SK-N-SH treated with all-trans-retinoic acid at 6 μM for 48 hours (cell line): ENCODE measurements at regions not wholly inside any gene's neighbourhood (a gene's known extent, or its start where the extent isn't known, plus 50 kb on each side); places are given as distances from the start of the nearest gene placed in this dataset.

ENCODE experiments used
- ATAC-seq: fragments of 200-7000 bp; cut with Tn5 transposase; 3 replicates; pipeline ENCODE4 v1.9.1; 2020; ENCODE audit warnings: mild to moderate bottlenecking, moderate library complexity
- ARNTL ChIP-seq: fragments of 450-650 bp; formaldehyde crosslinking; IDR thresholded peaks from 2 replicates; pipeline ENCODE4 v1.5.0; 2020; ENCODE audit warnings: low read depth, mild to moderate bottlenecking, moderate library complexity, borderline replicate concordance
- BACH2 ChIP-seq: fragments of 250-450 bp; sonication (Bioruptor Pico); IDR thresholded peaks from 2 replicates; pipeline ENCODE4 v1.9.0; 2021; ENCODE audit warnings: mild to moderate bottlenecking, borderline replicate concordance
- CSDC2 ChIP-seq: fragments of 250-450 bp; sonication (Bioruptor Pico); IDR thresholded peaks from 2 replicates; pipeline ENCODE4 v1.5.0; 2020; ENCODE audit warnings: mild to moderate bottlenecking, moderate library complexity
- ESRRG ChIP-seq: fragments of 250-450 bp; sonication (Bioruptor Pico); IDR thresholded peaks from 2 replicates; pipeline ENCODE4 v1.6.1; 2021; ENCODE audit warnings: mild to moderate bottlenecking
- GLIS3 ChIP-seq: fragments of 250-450 bp; sonication (Bioruptor Pico); IDR thresholded peaks from 2 replicates; pipeline ENCODE4 v1.5.0; 2020; ENCODE audit warnings: mild to moderate bottlenecking, moderate library complexity
- ISL1 ChIP-seq: fragments of 250-450 bp; sonication (Bioruptor Pico); IDR thresholded peaks from 2 replicates; pipeline ENCODE4 v2.1.2; 2022; ENCODE audit warnings: mild to moderate bottlenecking, moderate library complexity
- OSR1 ChIP-seq: fragments of 250-450 bp; sonication (Bioruptor Pico); IDR thresholded peaks from 2 replicates; pipeline ENCODE4 v1.8.0; 2022; ENCODE audit warnings: moderate library complexity, mild to moderate bottlenecking, inconsistent platforms
- PPARA ChIP-seq: fragments of 250-450 bp; sonication (Bioruptor Pico); IDR thresholded peaks from 2 replicates; pipeline ENCODE4 v1.5.0; 2020; ENCODE audit warnings: mild to moderate bottlenecking, borderline replicate concordance
- RARB ChIP-seq: fragments of 250-450 bp; sonication (Bioruptor Pico); IDR thresholded peaks from 2 replicates; pipeline ENCODE4 v1.8.0; 2021; ENCODE audit warnings: mild to moderate bottlenecking, moderate library complexity
- SNAI2 ChIP-seq: fragments of 250-450 bp; sonication (Bioruptor Pico); IDR thresholded peaks from 2 replicates; pipeline ENCODE4 v1.5.0; 2020; ENCODE audit warnings: mild to moderate bottlenecking, moderate library complexity
- TCF4 ChIP-seq: fragments of 250-450 bp; sonication (Bioruptor Pico); IDR thresholded peaks from 2 replicates; pipeline ENCODE4 v1.8.0; 2021; ENCODE audit warnings: mild to moderate bottlenecking, moderate library complexity, borderline replicate concordance
- TOX ChIP-seq: fragments of 250-450 bp; sonication (Bioruptor Pico); IDR thresholded peaks from 2 replicates; pipeline ENCODE4 v1.8.0; 2021; ENCODE audit warnings: mild to moderate bottlenecking, moderate library complexity, borderline replicate concordance
- ZC3H10 ChIP-seq: fragments of 250-450 bp; sonication (Bioruptor Pico); IDR thresholded peaks from 2 replicates; pipeline ENCODE4 v1.5.1; 2021; ENCODE audit warnings: mild to moderate bottlenecking, moderate library complexity
- ZFP3 ChIP-seq: fragments of 250-450 bp; sonication (Bioruptor Pico); IDR thresholded peaks from 2 replicates; pipeline ENCODE4 v1.5.0; 2020; ENCODE audit warnings: mild to moderate bottlenecking, moderate library complexity
- ZFP30 ChIP-seq: fragments of 450-650 bp; formaldehyde crosslinking; IDR thresholded peaks from 2 replicates; pipeline ENCODE4 v1.5.0; 2022; ENCODE audit warnings: mild to moderate bottlenecking, moderate library complexity
- ZNF565 ChIP-seq: fragments of 450-650 bp; formaldehyde crosslinking; conservative IDR thresholded peaks from 2 replicates; pipeline ENCODE4 v1.5.0; 2020; ENCODE audit warnings: low read depth, mild to moderate bottlenecking, moderate library complexity
- ZNF70 ChIP-seq: fragments of 450-650 bp; formaldehyde crosslinking; IDR thresholded peaks from 2 replicates; pipeline ENCODE4 v1.5.0; 2020; ENCODE audit warnings: mild to moderate bottlenecking, moderate library complexity
- ZNF8 ChIP-seq: fragments of 450-650 bp; formaldehyde crosslinking; IDR thresholded peaks from 2 replicates; pipeline ENCODE4 v1.5.0; 2020; ENCODE audit warnings: mild to moderate bottlenecking, moderate library complexity
- TF ChIP-seq, protein P1 (sequence below): fragments of 250-450 bp; sonication (Bioruptor Pico); IDR thresholded peaks from 2 replicates; pipeline ENCODE4 v1.8.0; 2021; ENCODE audit warnings: low read depth, mild to moderate bottlenecking, moderate library complexity, borderline replicate concordance
- TF ChIP-seq, protein P2 (sequence below): fragments of 250-450 bp; sonication (Bioruptor Pico); IDR thresholded peaks from 2 replicates; pipeline ENCODE4 v1.5.1; 2021; ENCODE audit warnings: mild to moderate bottlenecking, moderate library complexity
- TF ChIP-seq, protein P3 (sequence below): fragments of 250-450 bp; sonication (Bioruptor Pico); IDR thresholded peaks from 2 replicates; pipeline ENCODE4 v1.8.0; 2020; ENCODE audit warnings: mild to moderate bottlenecking, moderate library complexity, borderline replicate concordance
- TF ChIP-seq, protein P4 (sequence below): fragments of 250-450 bp; sonication (Bioruptor Pico); IDR thresholded peaks from 2 replicates; pipeline ENCODE4 v1.5.1; 2020; ENCODE audit warnings: low read depth, mild to moderate bottlenecking, moderate library complexity

DNA sequence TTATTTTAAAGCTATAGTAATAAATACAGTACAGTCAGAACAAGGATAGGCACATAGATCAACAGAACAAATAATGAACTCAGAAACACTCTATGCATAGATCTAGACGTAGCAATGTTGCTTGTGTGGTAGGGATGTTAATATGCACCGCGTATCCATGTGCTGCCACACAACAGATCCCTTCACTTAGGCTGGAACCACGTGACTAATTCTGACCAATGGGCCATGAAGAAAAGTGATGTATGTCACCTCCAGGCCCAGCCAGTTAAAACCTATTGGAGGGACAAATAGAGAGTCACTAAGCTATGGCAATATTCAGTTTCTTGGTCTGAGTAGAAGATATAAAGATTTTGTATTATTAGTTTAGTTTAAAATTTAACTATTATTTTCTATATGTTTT is 91.4 kb downstream of the ADAMTS1 start:
- TF ChIP-seq BACH2 (CRISPR knock-in tag) (no peak), CSDC2 (no peak), SNAI2 (CRISPR knock-in tag) (no peak), OSR1 (CRISPR knock-in tag) (no peak), ZC3H10 (CRISPR knock-in tag) (no peak), ZFP3 (no peak), TOX (no peak), ESRRG (CRISPR knock-in tag) (no peak)
- ATAC-seq = no peak

DNA sequence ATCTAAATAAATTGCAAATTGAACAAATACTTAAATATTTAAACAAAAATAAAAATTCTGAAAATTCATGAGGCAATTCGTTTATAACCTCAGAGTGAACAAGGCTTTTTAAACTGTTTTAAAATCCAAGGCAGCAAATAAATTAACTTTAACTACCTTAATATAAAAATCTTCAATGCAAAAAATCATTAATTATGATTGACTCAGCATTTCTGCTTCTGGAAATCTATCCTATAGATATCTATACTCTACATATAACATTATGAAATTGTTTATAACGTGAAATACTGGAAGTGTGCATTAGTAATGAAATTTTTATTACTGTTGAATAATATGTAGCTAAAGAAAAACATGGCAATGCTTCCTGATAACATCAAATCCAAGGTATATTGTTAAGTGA is 92.4 kb downstream of the ADAMTS1 start:
- no peak for TF ChIP-seq PPARA (CRISPR knock-in tag)
- no peak for TF ChIP-seq ISL1 (CRISPR knock-in tag)
- TF ChIP-seq, protein P1, sequence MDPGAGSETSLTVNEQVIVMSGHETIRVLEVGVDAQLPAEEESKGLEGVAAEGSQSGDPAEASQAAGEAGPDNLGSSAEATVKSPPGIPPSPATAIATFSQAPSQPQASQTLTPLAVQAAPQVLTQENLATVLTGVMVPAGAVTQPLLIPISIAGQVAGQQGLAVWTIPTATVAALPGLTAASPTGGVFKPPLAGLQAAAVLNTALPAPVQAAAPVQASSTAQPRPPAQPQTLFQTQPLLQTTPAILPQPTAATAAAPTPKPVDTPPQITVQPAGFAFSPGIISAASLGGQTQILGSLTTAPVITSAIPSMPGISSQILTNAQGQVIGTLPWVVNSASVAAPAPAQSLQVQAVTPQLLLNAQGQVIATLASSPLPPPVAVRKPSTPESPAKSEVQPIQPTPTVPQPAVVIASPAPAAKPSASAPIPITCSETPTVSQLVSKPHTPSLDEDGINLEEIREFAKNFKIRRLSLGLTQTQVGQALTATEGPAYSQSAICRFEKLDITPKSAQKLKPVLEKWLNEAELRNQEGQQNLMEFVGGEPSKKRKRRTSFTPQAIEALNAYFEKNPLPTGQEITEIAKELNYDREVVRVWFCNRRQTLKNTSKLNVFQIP (CRISPR knock-in tag) = no peak
- TF ChIP-seq, protein P2, sequence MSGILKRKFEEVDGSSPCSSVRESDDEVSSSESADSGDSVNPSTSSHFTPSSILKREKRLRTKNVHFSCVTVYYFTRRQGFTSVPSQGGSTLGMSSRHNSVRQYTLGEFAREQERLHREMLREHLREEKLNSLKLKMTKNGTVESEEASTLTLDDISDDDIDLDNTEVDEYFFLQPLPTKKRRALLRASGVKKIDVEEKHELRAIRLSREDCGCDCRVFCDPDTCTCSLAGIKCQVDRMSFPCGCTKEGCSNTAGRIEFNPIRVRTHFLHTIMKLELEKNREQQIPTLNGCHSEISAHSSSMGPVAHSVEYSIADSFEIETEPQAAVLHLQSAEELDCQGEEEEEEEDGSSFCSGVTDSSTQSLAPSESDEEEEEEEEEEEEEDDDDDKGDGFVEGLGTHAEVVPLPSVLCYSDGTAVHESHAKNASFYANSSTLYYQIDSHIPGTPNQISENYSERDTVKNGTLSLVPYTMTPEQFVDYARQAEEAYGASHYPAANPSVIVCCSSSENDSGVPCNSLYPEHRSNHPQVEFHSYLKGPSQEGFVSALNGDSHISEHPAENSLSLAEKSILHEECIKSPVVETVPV (CRISPR knock-in tag) = no peak
- no peak for TF ChIP-seq CSDC2
- no peak for TF ChIP-seq GLIS3 (CRISPR knock-in tag)
- no peak for TF ChIP-seq ESRRG (CRISPR knock-in tag)
- no peak for TF ChIP-seq RARB
- TF ChIP-seq, protein P3, sequence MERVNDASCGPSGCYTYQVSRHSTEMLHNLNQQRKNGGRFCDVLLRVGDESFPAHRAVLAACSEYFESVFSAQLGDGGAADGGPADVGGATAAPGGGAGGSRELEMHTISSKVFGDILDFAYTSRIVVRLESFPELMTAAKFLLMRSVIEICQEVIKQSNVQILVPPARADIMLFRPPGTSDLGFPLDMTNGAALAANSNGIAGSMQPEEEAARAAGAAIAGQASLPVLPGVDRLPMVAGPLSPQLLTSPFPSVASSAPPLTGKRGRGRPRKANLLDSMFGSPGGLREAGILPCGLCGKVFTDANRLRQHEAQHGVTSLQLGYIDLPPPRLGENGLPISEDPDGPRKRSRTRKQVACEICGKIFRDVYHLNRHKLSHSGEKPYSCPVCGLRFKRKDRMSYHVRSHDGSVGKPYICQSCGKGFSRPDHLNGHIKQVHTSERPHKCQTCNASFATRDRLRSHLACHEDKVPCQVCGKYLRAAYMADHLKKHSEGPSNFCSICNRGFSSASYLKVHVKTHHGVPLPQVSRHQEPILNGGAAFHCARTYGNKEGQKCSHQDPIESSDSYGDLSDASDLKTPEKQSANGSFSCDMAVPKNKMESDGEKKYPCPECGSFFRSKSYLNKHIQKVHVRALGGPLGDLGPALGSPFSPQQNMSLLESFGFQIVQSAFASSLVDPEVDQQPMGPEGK (CRISPR knock-in tag) = no peak
- TF ChIP-seq OSR1 (CRISPR knock-in tag) = no peak
- TF ChIP-seq ARNTL = no peak
- no peak for TF ChIP-seq ZNF8
- TF ChIP-seq SNAI2 (CRISPR knock-in tag) = no peak
- no peak for TF ChIP-seq ZC3H10 (CRISPR knock-in tag)
- no peak for TF ChIP-seq TCF4
- TF ChIP-seq ZNF565 (CRISPR knock-in tag) = no peak
- TF ChIP-seq, protein P4, sequence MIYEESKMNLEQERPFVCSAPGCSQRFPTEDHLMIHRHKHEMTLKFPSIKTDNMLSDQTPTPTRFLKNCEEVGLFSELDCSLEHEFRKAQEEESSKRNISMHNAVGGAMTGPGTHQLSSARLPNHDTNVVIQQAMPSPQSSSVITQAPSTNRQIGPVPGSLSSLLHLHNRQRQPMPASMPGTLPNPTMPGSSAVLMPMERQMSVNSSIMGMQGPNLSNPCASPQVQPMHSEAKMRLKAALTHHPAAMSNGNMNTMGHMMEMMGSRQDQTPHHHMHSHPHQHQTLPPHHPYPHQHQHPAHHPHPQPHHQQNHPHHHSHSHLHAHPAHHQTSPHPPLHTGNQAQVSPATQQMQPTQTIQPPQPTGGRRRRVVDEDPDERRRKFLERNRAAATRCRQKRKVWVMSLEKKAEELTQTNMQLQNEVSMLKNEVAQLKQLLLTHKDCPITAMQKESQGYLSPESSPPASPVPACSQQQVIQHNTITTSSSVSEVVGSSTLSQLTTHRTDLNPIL (CRISPR knock-in tag) = no peak
- TF ChIP-seq ZFP30 (CRISPR knock-in tag) = no peak
- no peak for TF ChIP-seq ZNF70 (CRISPR knock-in tag)
- TF ChIP-seq TOX = no peak
- TF ChIP-seq, all 23 proteins: peak for 0
- no peak for ATAC-seq

DNA sequence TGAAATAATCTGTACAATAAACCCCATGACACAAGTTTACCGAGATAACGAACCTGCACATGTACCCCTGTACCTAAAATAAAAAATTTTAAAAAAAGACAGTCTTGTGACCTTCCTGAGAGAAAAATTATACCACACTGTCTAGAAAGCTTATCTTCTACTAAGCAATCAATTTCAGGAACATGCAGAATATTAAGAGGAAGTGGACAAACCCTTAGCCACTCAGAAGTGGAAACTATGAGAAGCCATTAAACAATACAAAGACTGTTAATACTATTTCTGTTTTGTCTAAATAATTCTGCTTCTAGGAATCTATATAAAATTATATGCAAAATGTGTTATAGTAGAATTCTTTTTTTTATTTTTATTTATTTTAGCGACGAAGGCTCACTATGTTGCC is 93.9 kb downstream of the ADAMTS1 start:
- no peak for ATAC-seq
- TF ChIP-seq RARB = no peak

DNA sequence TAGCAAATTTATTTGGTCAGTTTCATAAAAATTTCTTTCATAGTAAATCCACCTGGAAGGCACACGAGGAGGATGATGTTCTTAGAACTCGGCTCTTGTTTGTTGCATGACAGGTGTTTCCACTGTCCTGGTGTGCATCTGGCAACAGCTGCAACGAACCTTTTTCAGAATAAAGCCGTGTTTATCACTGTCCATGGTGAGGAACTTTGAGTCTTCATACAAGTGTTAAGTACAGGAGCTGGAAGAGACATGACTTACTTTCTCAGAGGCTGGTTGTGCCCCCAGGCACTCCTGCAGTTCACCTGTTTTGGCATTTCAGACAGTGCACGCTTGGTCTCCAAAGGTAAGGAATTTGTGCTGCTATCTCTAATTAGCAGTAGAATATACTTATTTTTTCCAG is 97.1 kb downstream of the ADAMTS1 start:
- TF ChIP-seq, protein P4 (CRISPR knock-in tag) = no peak
- TF ChIP-seq TOX (no peak), PPARA (CRISPR knock-in tag) (no peak), TCF4 (no peak), ZC3H10 (CRISPR knock-in tag) (no peak), RARB (no peak), ARNTL (no peak), ZNF565 (CRISPR knock-in tag) (no peak), ZNF70 (CRISPR knock-in tag) (no peak)
- TF ChIP-seq, protein P2 (CRISPR knock-in tag) = no peak
- no peak for ATAC-seq
